DND-41 (cell line): ENCODE measurements at regions not wholly inside any gene's neighbourhood (a gene's known extent, or its start where the extent isn't known, plus 50 kb on each side); places are given as distances from the start of the nearest gene placed in this dataset.

Source experiments
- ATAC-seq: fragments of 200-7000 bp; cut with Tn5 transposase; 3 replicates; pipeline ENCODE4 v1.9.1; 2021; ENCODE audit warnings: low read depth; ENCODE audit not compliant: insufficient read depth
- DNase-seq: peaks from one replicate; pipeline ENCODE4 v3.0.0-alpha.2; 2020
- H2AFZ ChIP-seq: 2 replicates; pipeline ENCODE4 v1.6.0; 2012; ENCODE audit warnings: low read depth, low read length
- H3K27ac ChIP-seq: 2 replicates; pipeline ENCODE4 v1.5.1; 2012; ENCODE audit warnings: low read length, inconsistent platforms
- H3K27me3 ChIP-seq: fragments of 200-600 bp; sonication (generic); 2 replicates; pipeline ENCODE4 v1.6.0; 2012; ENCODE audit warnings: low read length, mild to moderate bottlenecking, inconsistent platforms; ENCODE audit not compliant: insufficient read depth, poor library complexity
- H3K36me3 ChIP-seq: 2 replicates; pipeline ENCODE4 v1.5.1; 2012; ENCODE audit warnings: low read length, inconsistent platforms; ENCODE audit not compliant: insufficient read depth
- H3K4me1 ChIP-seq: 2 replicates; pipeline ENCODE4 v1.5.1; 2012; ENCODE audit warnings: mild to moderate bottlenecking, low read length; ENCODE audit not compliant: insufficient read depth
- H3K4me2 ChIP-seq: 2 replicates; pipeline ENCODE4 v1.6.0; 2012; ENCODE audit warnings: mild to moderate bottlenecking, moderate library complexity, low read length, inconsistent platforms; ENCODE audit not compliant: insufficient read depth
- H3K4me3 ChIP-seq, 2 experiments: fragments of 200-600 bp in 1 of 2; shearing (Covaris generic) in 1 of 2; 2 replicates each; pipeline ENCODE4 v1.5.1; 2012 to 2016; ENCODE audit warnings: inconsistent platforms in 2 of 2, low read length in 2 of 2, mild to moderate bottlenecking in 2 of 2, low read depth in 1 of 2, moderate library complexity in 1 of 2
- H3K79me2 ChIP-seq: 2 replicates; pipeline ENCODE4 v1.6.0; 2012; ENCODE audit warnings: low read length, inconsistent platforms; ENCODE audit not compliant: insufficient read depth
- H3K9ac ChIP-seq: 2 replicates; pipeline ENCODE4 v1.6.0; 2012; ENCODE audit warnings: low read depth, mild to moderate bottlenecking, inconsistent platforms, low read length, moderate library complexity
- H3K9me3 ChIP-seq: 2 replicates; pipeline ENCODE4 v1.5.1; 2012; ENCODE audit warnings: low read length, moderate library complexity, mild to moderate bottlenecking, inconsistent platforms; ENCODE audit not compliant: insufficient read depth, severe bottlenecking
- H4K20me1 ChIP-seq: 2 replicates; pipeline ENCODE4 v1.6.0; 2012; ENCODE audit warnings: low read length; ENCODE audit not compliant: insufficient read depth
- CTCF ChIP-seq: IDR thresholded peaks from 2 replicates; pipeline ENCODE4 v1.5.1; 2012; ENCODE audit warnings: borderline replicate concordance, low read length, moderate library complexity, mild to moderate bottlenecking; ENCODE audit not compliant: poor library complexity, severe bottlenecking; ENCODE audit errors: extremely low read depth
- EZH2 ChIP-seq: IDR thresholded peaks from 3 replicates; pipeline ENCODE4 v1.6.1; 2012; ENCODE audit warnings: borderline replicate concordance, low read depth, mild to moderate bottlenecking, moderate library complexity, low read length, inconsistent platforms; ENCODE audit not compliant: severe bottlenecking

GRCh38 chr17:70258465-70258864, 89.1 kb downstream of the KCNJ2 start:
- Histone ChIP-seq H4K20me1 (no peaks in the 10 kb centered on the region), H3K36me3 (no peaks in the 10 kb centered on the region), H3K79me2 (no peaks in the 10 kb centered on the region), H3K4me3 (no peak overlapping the region), H3K27me3 (no peaks in the 10 kb centered on the region), H3K4me2 (no peak overlapping the region), H3K4me1 (no peaks in the 10 kb centered on the region), H3K9me3 (no peaks in the 10 kb centered on the region), H2AFZ (no peak overlapping the region), H3K9ac (no peak overlapping the region), H3K27ac (no peak overlapping the region)
- DNase-seq, result no peak
- no peak for TF ChIP-seq EZH2
- TF ChIP-seq CTCF, result no peak
- no peak for ATAC-seq

GRCh38 chr17:70259400-70259799, 90.1 kb downstream of the KCNJ2 start:
- Histone ChIP-seq H3K4me2 (no peak overlapping the region), H3K27me3 (no peaks in the 10 kb centered on the region), H2AFZ (no peak overlapping the region), H3K79me2 (no peaks in the 10 kb centered on the region), H4K20me1 (no peaks in the 10 kb centered on the region), H3K4me1 (no peaks in the 10 kb centered on the region), H3K4me3 (no peak overlapping the region), H3K27ac (no peak overlapping the region), H3K9me3 (no peaks in the 10 kb centered on the region), H3K9ac (no peak overlapping the region), H3K36me3 (no peaks in the 10 kb centered on the region)
- TF ChIP-seq CTCF (no peak), EZH2 (no peak)
- ATAC-seq (no peak), DNase-seq (no peak)

- Histone ChIP-seq H3K9me3 (no peaks in the 10 kb centered on the region), H3K9ac (no peak overlapping the region), H3K36me3 (no peaks in the 10 kb centered on the region), H2AFZ (no peak overlapping the region), H3K4me2 (no peak overlapping the region), H4K20me1 (no peaks in the 10 kb centered on the region), H3K79me2 (no peaks in the 10 kb centered on the region), H3K27ac (no peak overlapping the region), H3K27me3 (no peaks in the 10 kb centered on the region), H3K4me3 (no peak overlapping the region), H3K4me1 (no peaks in the 10 kb centered on the region)
- TF ChIP-seq EZH2, result no peak
- no peak for TF ChIP-seq CTCF
- DNase-seq (no peak), ATAC-seq (no peak)
Observed at GRCh38 chr17:70261170-70261569, 91.8 kb downstream of the KCNJ2 start.

GRCh38 chr17:70265471-70265870, 96.1 kb downstream of the KCNJ2 start:
- H3K79me2 ChIP-seq, result no peaks in the 10 kb centered on the region
- DNase-seq (no peak), ATAC-seq (no peak)
- no peak overlapping the region for H3K4me3 ChIP-seq
- TF ChIP-seq EZH2 (no peak), CTCF (no peak)
- no peaks in the 10 kb centered on the region for H3K9me3 ChIP-seq
- H3K27me3 ChIP-seq, result no peaks in the 10 kb centered on the region
- H3K4me1 ChIP-seq, result no peaks in the 10 kb centered on the region
- no peak overlapping the region for H3K4me2 ChIP-seq
- H2AFZ ChIP-seq, result no peak overlapping the region
- H3K36me3 ChIP-seq, result no peaks in the 10 kb centered on the region
- H4K20me1 ChIP-seq, result no peaks in the 10 kb centered on the region
- no peak overlapping the region for H3K27ac ChIP-seq
- no peak overlapping the region for H3K9ac ChIP-seq
